ENCODE measurements at regions not wholly inside any gene's neighbourhood (a gene's known extent, or its start where the extent isn't known, plus 50 kb on each side); places are given as distances from the start of the nearest gene placed in this dataset.

GRCh38 chr6:67898875-67899274 lies 736.2 kb upstream of the ADGRB3 start:
- CTCF ChIA-PET, result no interaction called here

GRCh38 chr6:67897998-67898607 lies 737.0 kb upstream of the ADGRB3 start:
- POLR2A ChIA-PET, result no interaction called here
- CTCF ChIA-PET, result no interaction called here
- TF ChIP-seq SUZ12 (IDR thresholded peaks at IDR 0.05) (no peak), TARDBP (IDR thresholded peaks at IDR 0.05) (no peak), ARNT (IDR thresholded peaks at IDR 0.05) (no peak), ELF4 (IDR thresholded peaks at IDR 0.05) (no peak), HDGF (IDR thresholded peaks at IDR 0.05; ENCODE audit: borderline replicate concordance) (no peak), L3MBTL2 (conservative IDR thresholded peaks at IDR 0.05) (no peak), FOXK2 (IDR thresholded peaks at IDR 0.05) (no peak), FOXA1 (IDR thresholded peaks at IDR 0.05) (no peak), CTBP1 (IDR thresholded peaks at IDR 0.05; ENCODE audit: borderline replicate concordance) (no peak), NFRKB (IDR thresholded peaks at IDR 0.05) (no peak), BHLHE40 (IDR thresholded peaks at IDR 0.05; ENCODE audit: borderline replicate concordance) (no peak), FOXM1 (IDR thresholded peaks at IDR 0.05; ENCODE audit: borderline replicate concordance) (no peak), SP1 (IDR thresholded peaks at IDR 0.05) (no peak), LEF1 (IDR thresholded peaks at IDR 0.05; ENCODE audit: borderline replicate concordance) (no peak), PKNOX1 (IDR thresholded peaks at IDR 0.05) (no peak)
- no peak for DNase-seq (ENCODE audit: extremely low spot score)

More at GRCh38 chr6:67898875-67899274, 736.2 kb upstream of the ADGRB3 start:
- no peak for DNase-seq (ENCODE audit: extremely low spot score)
- POLR2A ChIA-PET, result no interaction called here
- no peak for TF ChIP-seq FOXM1 (IDR thresholded peaks at IDR 0.05; ENCODE audit: borderline replicate concordance)
- TF ChIP-seq ELF4 (IDR thresholded peaks at IDR 0.05), result no peak
- TF ChIP-seq PKNOX1 (IDR thresholded peaks at IDR 0.05), result no peak
- TF ChIP-seq HDGF (IDR thresholded peaks at IDR 0.05; ENCODE audit: borderline replicate concordance), result no peak
- TF ChIP-seq BHLHE40 (IDR thresholded peaks at IDR 0.05; ENCODE audit: borderline replicate concordance), result no peak
- no peak for TF ChIP-seq SP1 (IDR thresholded peaks at IDR 0.05)
- TF ChIP-seq LEF1 (IDR thresholded peaks at IDR 0.05; ENCODE audit: borderline replicate concordance), result no peak
- TF ChIP-seq NFRKB (IDR thresholded peaks at IDR 0.05), result no peak
- no peak for TF ChIP-seq SUZ12 (IDR thresholded peaks at IDR 0.05)
- TF ChIP-seq CTBP1 (IDR thresholded peaks at IDR 0.05; ENCODE audit: borderline replicate concordance), result no peak
- no peak for TF ChIP-seq FOXK2 (IDR thresholded peaks at IDR 0.05)
- TF ChIP-seq FOXA1 (IDR thresholded peaks at IDR 0.05), result no peak
- no peak for TF ChIP-seq ARNT (IDR thresholded peaks at IDR 0.05)
- no peak for TF ChIP-seq TARDBP (IDR thresholded peaks at IDR 0.05)
- TF ChIP-seq L3MBTL2 (conservative IDR thresholded peaks at IDR 0.05), result no peak
- no peak for TF ChIP-seq ZNF384 (IDR thresholded peaks at IDR 0.05)

GRCh38 chr6:67896476-67896875 lies 738.6 kb upstream of the ADGRB3 start:
- CTCF ChIA-PET, result no interaction called here

DNA sequence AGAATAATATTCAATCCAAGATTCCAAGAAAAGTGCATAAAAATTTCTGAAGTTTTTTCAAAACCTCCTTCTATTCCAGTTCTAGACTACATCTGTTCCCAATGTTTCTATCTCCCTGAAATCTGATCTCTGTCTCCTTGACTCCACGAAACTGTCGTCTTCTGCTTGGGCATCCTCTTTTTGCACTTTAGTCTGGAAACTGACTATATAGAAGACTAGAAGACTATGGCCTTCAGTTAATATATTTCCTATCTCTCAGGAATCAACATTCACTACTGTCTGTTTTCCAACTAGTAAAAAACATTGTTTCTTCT lies 745.4 kb upstream of the ADGRB3 start:
- ChIA-PET CTCF (no interaction called here), POLR2A (no interaction called here)
- no peak for DNase-seq (ENCODE audit: extremely low spot score)
- TF ChIP-seq HDGF (IDR thresholded peaks at IDR 0.05; ENCODE audit: borderline replicate concordance), result no peak
- TF ChIP-seq FOXK2 (IDR thresholded peaks at IDR 0.05), result no peak
- TF ChIP-seq L3MBTL2 (conservative IDR thresholded peaks at IDR 0.05), result no peak
- no peak for TF ChIP-seq TARDBP (IDR thresholded peaks at IDR 0.05)

More at GRCh38 chr6:67896476-67896875, 738.6 kb upstream of the ADGRB3 start:
- POLR2A ChIA-PET, result no interaction called here
- DNase-seq (ENCODE audit: extremely low spot score), result no peak
- TF ChIP-seq TARDBP (IDR thresholded peaks at IDR 0.05) (no peak), FOXA1 (IDR thresholded peaks at IDR 0.05) (no peak), ARNT (IDR thresholded peaks at IDR 0.05) (no peak), NFRKB (IDR thresholded peaks at IDR 0.05) (no peak), SUZ12 (IDR thresholded peaks at IDR 0.05) (no peak), PKNOX1 (IDR thresholded peaks at IDR 0.05) (no peak), ZNF384 (IDR thresholded peaks at IDR 0.05) (no peak), CTBP1 (IDR thresholded peaks at IDR 0.05; ENCODE audit: borderline replicate concordance) (no peak), L3MBTL2 (conservative IDR thresholded peaks at IDR 0.05) (no peak), HDGF (IDR thresholded peaks at IDR 0.05; ENCODE audit: borderline replicate concordance) (no peak), BHLHE40 (IDR thresholded peaks at IDR 0.05; ENCODE audit: borderline replicate concordance) (no peak), FOXM1 (IDR thresholded peaks at IDR 0.05; ENCODE audit: borderline replicate concordance) (no peak), ELF4 (IDR thresholded peaks at IDR 0.05) (no peak), SP1 (IDR thresholded peaks at IDR 0.05) (no peak), LEF1 (IDR thresholded peaks at IDR 0.05; ENCODE audit: borderline replicate concordance) (no peak), FOXK2 (IDR thresholded peaks at IDR 0.05) (no peak)

DNA sequence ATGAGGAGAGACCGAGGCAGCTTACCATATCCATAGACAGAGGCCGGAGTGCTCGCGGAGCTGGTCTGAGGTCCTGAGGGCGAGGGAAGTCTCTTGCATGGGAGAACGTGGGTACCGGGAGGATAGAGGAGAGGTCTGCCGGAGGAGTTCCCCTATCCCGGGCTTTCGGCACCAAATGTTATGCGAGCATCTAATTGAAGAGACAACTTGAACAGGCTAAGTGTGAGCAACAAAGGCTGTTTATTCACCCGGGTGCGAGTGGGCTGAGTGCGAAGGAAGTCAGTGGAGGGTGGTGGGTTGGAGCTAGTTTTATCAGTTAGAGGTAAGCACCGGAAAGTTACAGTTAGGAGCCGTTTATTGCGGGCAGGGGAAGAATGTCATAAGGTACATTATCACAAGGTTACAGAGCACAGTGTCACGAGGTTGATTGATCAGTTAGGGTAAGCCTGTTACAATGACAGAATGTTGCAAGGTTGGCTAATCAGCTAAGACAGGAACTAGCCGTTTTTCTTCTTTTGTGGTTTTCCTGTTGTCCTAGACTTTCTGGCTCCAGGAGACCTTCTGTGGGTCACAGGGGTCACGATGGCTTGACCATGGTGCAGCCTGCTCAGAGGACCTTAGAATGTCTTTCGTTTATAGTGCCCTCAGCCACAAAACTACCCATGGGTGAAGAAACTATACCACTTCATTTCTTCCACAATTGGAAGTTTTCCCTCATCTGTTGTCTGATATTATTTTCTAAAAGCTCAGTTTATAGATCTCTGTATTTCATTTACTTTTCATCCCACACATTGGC lies 746.0 kb upstream of the ADGRB3 start:
- TF ChIP-seq FOXK2 (IDR thresholded peaks at IDR 0.05) (no peak), NFRKB (IDR thresholded peaks at IDR 0.05) (no peak), BHLHE40 (IDR thresholded peaks at IDR 0.05; ENCODE audit: borderline replicate concordance) (no peak), LEF1 (IDR thresholded peaks at IDR 0.05; ENCODE audit: borderline replicate concordance) (no peak), ARNT (IDR thresholded peaks at IDR 0.05) (no peak), FOXA1 (IDR thresholded peaks at IDR 0.05) (no peak), CTBP1 (IDR thresholded peaks at IDR 0.05; ENCODE audit: borderline replicate concordance) (no peak), ZNF384 (IDR thresholded peaks at IDR 0.05) (no peak), HDGF (IDR thresholded peaks at IDR 0.05; ENCODE audit: borderline replicate concordance) (no peak), L3MBTL2 (conservative IDR thresholded peaks at IDR 0.05) (no peak), ELF4 (IDR thresholded peaks at IDR 0.05) (no peak), SUZ12 (IDR thresholded peaks at IDR 0.05) (no peak), TARDBP (IDR thresholded peaks at IDR 0.05) (no peak), FOXM1 (IDR thresholded peaks at IDR 0.05; ENCODE audit: borderline replicate concordance) (no peak), SP1 (IDR thresholded peaks at IDR 0.05) (no peak), PKNOX1 (IDR thresholded peaks at IDR 0.05) (no peak)
- no peak for DNase-seq (ENCODE audit: extremely low spot score)
- POLR2A ChIA-PET, result no interaction called here
- CTCF ChIA-PET, result no interaction called here
